ENCODE measurements at regions not wholly inside any gene's neighbourhood (a gene's known extent, or its start where the extent isn't known, plus 50 kb on each side); places are given as distances from the start of the nearest gene placed in this dataset.

- DNase-seq (ENCODE audit: low read depth) = peak; percentile 30
Measured at GRCh38 chr6:118761645-118762044, 110.3 kb upstream of the CEP85L start.

- DNase-seq (ENCODE audit: low read depth) = no peak
Measured at GRCh38 chr6:118758946-118759345, 107.6 kb upstream of the CEP85L start.

- no peak for DNase-seq (ENCODE audit: low read depth)
Measured at GRCh38 chr6:118755941-118756646, 104.7 kb upstream of the CEP85L start.

GRCh38 chr6:118752803-118753202, 101.4 kb upstream of the CEP85L start:
- no peak for DNase-seq (ENCODE audit: low read depth)

- no peak for DNase-seq (ENCODE audit: low read depth)
Measured at GRCh38 chr6:118751072-118751471, 99.7 kb upstream of the CEP85L start.

GRCh38 chr6:118750143-118750542, 98.8 kb upstream of the CEP85L start:
- DNase-seq (ENCODE audit: low read depth) = peak; percentile 84

- DNase-seq (ENCODE audit: low read depth) = no peak
Measured at GRCh38 chr6:118748311-118749062, 97.1 kb upstream of the CEP85L start.

GRCh38 chr6:118746825-118747174, 95.4 kb upstream of the CEP85L start:
- no peak for DNase-seq (ENCODE audit: low read depth)

- no peak for DNase-seq (ENCODE audit: low read depth)
Measured at GRCh38 chr6:118746145-118746824, 94.9 kb upstream of the CEP85L start.

- DNase-seq (ENCODE audit: low read depth) = no peak
Measured at GRCh38 chr6:118745156-118745555, 93.8 kb upstream of the CEP85L start.

GRCh38 chr6:118744261-118744941, 93.0 kb upstream of the CEP85L start:
- DNase-seq (ENCODE audit: low read depth) = peak; percentile 32

GRCh38 chr6:118743746-118744145, 92.4 kb upstream of the CEP85L start:
- no peak for DNase-seq (ENCODE audit: low read depth)

- peak; percentile 60 for DNase-seq (ENCODE audit: low read depth)
Measured at GRCh38 chr6:118740372-118740771, 89.0 kb upstream of the CEP85L start.

- DNase-seq (ENCODE audit: low read depth) = peak; percentile 30
Measured at GRCh38 chr6:118739696-118740353, 88.4 kb upstream of the CEP85L start.

- no peak for DNase-seq (ENCODE audit: low read depth)
Measured at GRCh38 chr6:118736440-118736839, 85.0 kb upstream of the CEP85L start.

GRCh38 chr6:118735320-118735719, 83.9 kb upstream of the CEP85L start:
- no peak for DNase-seq (ENCODE audit: low read depth)

- DNase-seq (ENCODE audit: low read depth) = no peak
Measured at GRCh38 chr6:118725944-118726343, 74.6 kb upstream of the CEP85L start.

GRCh38 chr6:118724211-118724610, 72.8 kb upstream of the CEP85L start:
- peak; percentile 50 for DNase-seq (ENCODE audit: low read depth)

GRCh38 chr6:118722829-118723813, 71.7 kb upstream of the CEP85L start:
- DNase-seq (ENCODE audit: low read depth) = no peak

- DNase-seq (ENCODE audit: low read depth) = no peak
Measured at GRCh38 chr6:118720125-118720473, 68.7 kb upstream of the CEP85L start.
